ENCODE measurements at regions not wholly inside any gene's neighbourhood (a gene's known extent, or its start where the extent isn't known, plus 50 kb on each side); places are given as distances from the start of the nearest gene placed in this dataset.

- TF ChIP-seq PRDM15 (CRISPR knock-in tag; IDR thresholded peaks at IDR 0.05) (0 out of 2 replicates have a peak, but pooled peaks have one; percentile 33), MXI1 (IDR thresholded peaks at IDR 0.05; ENCODE audit: low read depth, low read length) (peak; percentile 54; the same call in 1 of the 2 replicates)
Observed at GRCh38 chr15:31236184-31237042, 90.2 kb upstream of the KLF13 start (continued).

DNA sequence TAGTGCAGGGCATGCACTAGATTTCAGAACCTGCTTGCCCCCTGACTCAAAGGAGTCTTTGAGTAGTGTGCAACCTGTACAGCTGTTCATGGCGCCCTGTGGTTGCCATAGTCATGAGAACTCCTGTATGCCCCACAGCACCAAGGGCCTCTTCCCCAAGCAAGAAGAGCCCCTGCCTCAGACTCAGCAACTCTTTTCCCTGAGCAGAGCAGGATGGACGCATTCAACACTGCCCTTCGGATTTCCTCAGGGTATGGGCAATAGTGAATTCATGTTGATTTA, 89.7 kb upstream of the KLF13 start:
- H3K4me2 ChIP-seq (ENCODE audit: control insufficient read depth, insufficient read depth): no peak overlapping the region
- BruUV-seq (replicated peaks): no TSS peak
- TF ChIP-seq RELA (IDR thresholded peaks at IDR 0.05; ENCODE audit: borderline replicate concordance, partially characterized antibody) (no peak), TCF12 (IDR thresholded peaks at IDR 0.05; ENCODE audit: low read depth, low read length) (no peak), PAX5 (IDR thresholded peaks at IDR 0.05; ENCODE audit: borderline replicate concordance, low read depth, low read length) (no peak), POLR2A (IDR thresholded peaks at IDR 0.05; ENCODE audit: low read depth, low read length) (no peak), SIN3A (IDR thresholded peaks at IDR 0.05; ENCODE audit: low read depth, low read length) (no peak), MTA3 (IDR thresholded peaks at IDR 0.05; ENCODE audit: borderline replicate concordance, low read length) (no peak), JUNB (IDR thresholded peaks at IDR 0.05) (no peak), RB1 (IDR thresholded peaks at IDR 0.05; ENCODE audit: borderline replicate concordance) (no peak), ETV6 (conservative IDR thresholded peaks at IDR 0.05 in 1 of 2, IDR thresholded peaks at IDR 0.05 in 1 of 2; ENCODE audit: borderline replicate concordance in 1 of 2, low read depth in 1 of 2) (no peak), RBBP5 (conservative IDR thresholded peaks at IDR 0.05) (no peak), RCOR1 (conservative IDR thresholded peaks at IDR 0.05; ENCODE audit: low read depth, low read length) (no peak)
- TF ChIP-seq, protein P1, sequence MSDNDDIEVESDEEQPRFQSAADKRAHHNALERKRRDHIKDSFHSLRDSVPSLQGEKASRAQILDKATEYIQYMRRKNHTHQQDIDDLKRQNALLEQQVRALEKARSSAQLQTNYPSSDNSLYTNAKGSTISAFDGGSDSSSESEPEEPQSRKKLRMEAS (IDR thresholded peaks at IDR 0.05; ENCODE audit: low read depth, low read length): no peak
- TF ChIP-seq, protein P2, sequence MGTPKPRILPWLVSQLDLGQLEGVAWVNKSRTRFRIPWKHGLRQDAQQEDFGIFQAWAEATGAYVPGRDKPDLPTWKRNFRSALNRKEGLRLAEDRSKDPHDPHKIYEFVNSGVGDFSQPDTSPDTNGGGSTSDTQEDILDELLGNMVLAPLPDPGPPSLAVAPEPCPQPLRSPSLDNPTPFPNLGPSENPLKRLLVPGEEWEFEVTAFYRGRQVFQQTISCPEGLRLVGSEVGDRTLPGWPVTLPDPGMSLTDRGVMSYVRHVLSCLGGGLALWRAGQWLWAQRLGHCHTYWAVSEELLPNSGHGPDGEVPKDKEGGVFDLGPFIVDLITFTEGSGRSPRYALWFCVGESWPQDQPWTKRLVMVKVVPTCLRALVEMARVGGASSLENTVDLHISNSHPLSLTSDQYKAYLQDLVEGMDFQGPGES (IDR thresholded peaks at IDR 0.05): no peak
- SMC1A ChIA-PET (ENCODE audit: uncharacterized antibody, unreplicated experiment): interaction anchor here (1.1 to 7.7 kb wide), 10 partner anchors 8 to 202 kb away, joined by 3 to 134 read pairs (median 8); partner anchors contain the start of gene KLF13
- intact Hi-C loops (cut with micrococcal nuclease; ENCODE audit: unreplicated experiment) (loop anchor here (2.0 kb wide), 1 partner anchor 18 kb away; no protein-coding TSS in a partner anchor), in situ Hi-C loops (cut with MboI) (no loop called here)
- POLR2A ChIA-PET: interaction anchor here (0.7 to 4.9 kb wide), 10 partner anchors 7 to 89 kb away, joined by 3 to 75 read pairs (median 4); partner anchors contain the start of gene KLF13
- no peaks in the 10 kb centered on the region; the same call in 2 of the 3 replicates for H3K9me3 ChIP-seq (replicated peaks; ENCODE audit: control insufficient read depth, insufficient read depth, low read length)
- no peak for DNase-seq (ENCODE audit: low read depth, low spot score)
- FAIRE-seq: no peak
- peak overlapping the region; percentile 92 for H3K27ac ChIP-seq (ENCODE audit: control insufficient read depth, insufficient read depth)
- no peaks in the 10 kb centered on the region for H3K27me3 ChIP-seq (replicated peaks in 1 of 2; ENCODE audit: control insufficient read depth in 2 of 2, insufficient read depth in 2 of 2, low read length in 1 of 2)
- no peaks in the 10 kb centered on the region for H3K79me2 ChIP-seq (ENCODE audit: control insufficient read depth, insufficient read depth, low read length)
- no peaks in the 10 kb centered on the region for H4K20me1 ChIP-seq (ENCODE audit: control insufficient read depth, insufficient read depth)
- CTCF ChIA-PET: interaction anchor here (0.7 to 4.9 kb wide), 10 partner anchors 19 to 252 kb away, joined by 3 to 43 read pairs (median 4); no protein-coding TSS in a partner anchor
- H3K36me3 ChIP-seq (ENCODE audit: control insufficient read depth in 2 of 2, insufficient read depth in 2 of 2, low read length in 1 of 2): no peaks in the 10 kb centered on the region
- H3K9ac ChIP-seq (ENCODE audit: control insufficient read depth, insufficient read depth, low read length): no peak overlapping the region
- no peak overlapping the region for H3K4me3 ChIP-seq
- no peak overlapping the region for H2AFZ ChIP-seq (ENCODE audit: control insufficient read depth, low read depth, low read length)
- WGBS (ENCODE audit: insufficient coverage, insufficient replicate concordance, low lambda C conversion rate, missing lambda C conversion rate): 90% methylated on average over 3 of the region's 3 CpGs
- RAD21 ChIA-PET (ENCODE audit: unreplicated experiment): interaction anchor here (1.0 to 5.6 kb wide), 11 partner anchors 10 to 222 kb away, joined by 3 to 104 read pairs (median 4); partner anchors contain the start of gene KLF13
- peak; percentile 13 for ATAC-seq
- H3K4me1 ChIP-seq (ENCODE audit: control insufficient read depth, insufficient read depth, low read length): peaks cover 39% of the 10 kb centered on the region
